ENCODE measurements at regions not wholly inside any gene's neighbourhood (a gene's known extent, or its start where the extent isn't known, plus 50 kb on each side); places are given as distances from the start of the nearest gene placed in this dataset.

GRCh38 chr10:118939211-118940007 is 90.1 kb upstream of the NANOS1 start:
- Histone ChIP-seq H3K27me3 (no peaks in the 10 kb centered on the region), H3K36me3 (no peaks in the 10 kb centered on the region), H3K9me3 (no peaks in the 10 kb centered on the region), H3K4me3 (ENCODE audit: low read depth, low read length) (no peak overlapping the region), H3K4me1 (no peaks in the 10 kb centered on the region)
- TF ChIP-seq, protein P1, sequence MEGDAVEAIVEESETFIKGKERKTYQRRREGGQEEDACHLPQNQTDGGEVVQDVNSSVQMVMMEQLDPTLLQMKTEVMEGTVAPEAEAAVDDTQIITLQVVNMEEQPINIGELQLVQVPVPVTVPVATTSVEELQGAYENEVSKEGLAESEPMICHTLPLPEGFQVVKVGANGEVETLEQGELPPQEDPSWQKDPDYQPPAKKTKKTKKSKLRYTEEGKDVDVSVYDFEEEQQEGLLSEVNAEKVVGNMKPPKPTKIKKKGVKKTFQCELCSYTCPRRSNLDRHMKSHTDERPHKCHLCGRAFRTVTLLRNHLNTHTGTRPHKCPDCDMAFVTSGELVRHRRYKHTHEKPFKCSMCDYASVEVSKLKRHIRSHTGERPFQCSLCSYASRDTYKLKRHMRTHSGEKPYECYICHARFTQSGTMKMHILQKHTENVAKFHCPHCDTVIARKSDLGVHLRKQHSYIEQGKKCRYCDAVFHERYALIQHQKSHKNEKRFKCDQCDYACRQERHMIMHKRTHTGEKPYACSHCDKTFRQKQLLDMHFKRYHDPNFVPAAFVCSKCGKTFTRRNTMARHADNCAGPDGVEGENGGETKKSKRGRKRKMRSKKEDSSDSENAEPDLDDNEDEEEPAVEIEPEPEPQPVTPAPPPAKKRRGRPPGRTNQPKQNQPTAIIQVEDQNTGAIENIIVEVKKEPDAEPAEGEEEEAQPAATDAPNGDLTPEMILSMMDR (IDR thresholded peaks at IDR 0.05; ENCODE audit: low read depth, low read length), result no peak
- DNase-seq, result no peak

DNA sequence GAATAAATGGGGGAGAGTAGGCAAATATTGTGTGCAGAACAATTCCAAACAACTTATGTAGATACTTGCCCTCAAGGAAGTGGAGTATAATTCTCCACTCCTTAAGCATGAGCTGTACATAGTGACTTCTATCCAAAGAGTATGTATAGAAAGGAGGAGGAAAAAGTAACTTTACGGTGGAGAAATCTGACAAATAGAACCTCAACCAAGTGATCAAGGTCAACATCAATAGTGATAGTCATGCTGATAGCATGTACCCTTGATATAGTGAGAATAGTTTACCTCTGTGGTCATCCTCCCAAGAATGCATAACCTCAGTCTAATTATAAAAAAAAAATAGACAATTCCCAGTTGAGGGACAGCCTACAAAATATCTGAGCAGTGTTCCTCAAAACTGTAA is 89.1 kb upstream of the NANOS1 start:
- no peaks in the 10 kb centered on the region for H3K27me3 ChIP-seq
- no peaks in the 10 kb centered on the region for H3K36me3 ChIP-seq
- H3K4me3 ChIP-seq (ENCODE audit: low read depth, low read length), result no peak overlapping the region
- no peaks in the 10 kb centered on the region for H3K4me1 ChIP-seq
- DNase-seq, result no peak
- TF ChIP-seq, protein P1 (IDR thresholded peaks at IDR 0.05; ENCODE audit: low read depth, low read length), result no peak
- no peaks in the 10 kb centered on the region for H3K9me3 ChIP-seq

DNA sequence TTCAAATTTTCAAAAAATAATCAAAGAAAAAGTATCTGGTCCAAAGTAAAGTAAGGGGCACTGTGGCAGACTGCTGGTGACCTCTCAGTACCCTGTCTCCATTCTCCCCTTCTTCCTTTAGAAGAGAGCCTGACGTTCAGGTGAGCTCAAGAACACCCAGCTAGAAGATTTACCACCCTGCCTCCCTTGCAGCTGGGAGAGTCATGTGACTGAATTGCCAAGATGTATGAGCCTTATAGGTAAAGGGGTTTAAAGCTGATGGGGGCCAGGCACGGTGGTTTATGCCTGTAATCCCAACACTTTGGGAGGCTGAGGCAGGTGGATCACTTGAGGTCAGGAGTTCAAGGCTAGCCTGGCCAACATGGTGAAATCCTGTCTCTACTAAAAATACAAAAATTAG is 86.3 kb upstream of the NANOS1 start:
- Histone ChIP-seq H3K4me1 (no peaks in the 10 kb centered on the region), H3K27me3 (no peaks in the 10 kb centered on the region), H3K4me3 (ENCODE audit: low read depth, low read length) (no peak overlapping the region), H3K36me3 (no peaks in the 10 kb centered on the region), H3K9me3 (no peaks in the 10 kb centered on the region)
- DNase-seq, result no peak
- TF ChIP-seq, protein P1 (IDR thresholded peaks at IDR 0.05; ENCODE audit: low read depth, low read length), result no peak

- no peaks in the 10 kb centered on the region for H3K36me3 ChIP-seq
- TF ChIP-seq, protein P1 (IDR thresholded peaks at IDR 0.05; ENCODE audit: low read depth, low read length), result no peak
- no peak for DNase-seq
Measured at GRCh38 chr10:118944959-118945633, 84.4 kb upstream of the NANOS1 start.

GRCh38 chr10:118948786-118949185 is 80.7 kb upstream of the NANOS1 start:
- TF ChIP-seq, protein P1 (IDR thresholded peaks at IDR 0.05; ENCODE audit: low read depth, low read length), result no peak
- H3K9me3 ChIP-seq, result no peaks in the 10 kb centered on the region
- no peaks in the 10 kb centered on the region for H3K27me3 ChIP-seq
- no peak overlapping the region for H3K4me3 ChIP-seq (ENCODE audit: low read depth, low read length)
- peaks cover 7% of the 10 kb centered on the region; the same call in 1 of the 2 replicates for H3K4me1 ChIP-seq
- DNase-seq, result no peak
- H3K36me3 ChIP-seq, result no peaks in the 10 kb centered on the region

More at GRCh38 chr10:118944959-118945633, 84.4 kb upstream of the NANOS1 start:
- Histone ChIP-seq H3K4me1 (no peaks in the 10 kb centered on the region), H3K4me3 (ENCODE audit: low read depth, low read length) (no peak overlapping the region), H3K9me3 (no peaks in the 10 kb centered on the region), H3K27me3 (no peaks in the 10 kb centered on the region)

- Histone ChIP-seq H3K4me3 (ENCODE audit: low read depth, low read length) (no peak overlapping the region), H3K4me1 (peaks cover 7% of the 10 kb centered on the region; the same call in 1 of the 2 replicates), H3K9me3 (no peaks in the 10 kb centered on the region), H3K27me3 (no peaks in the 10 kb centered on the region), H3K36me3 (no peaks in the 10 kb centered on the region)
- no peak for DNase-seq
- TF ChIP-seq, protein P1 (IDR thresholded peaks at IDR 0.05; ENCODE audit: low read depth, low read length), result no peak
Measured at GRCh38 chr10:118950190-118950680, 79.3 kb upstream of the NANOS1 start.

All from BE2C (cell line).